ENCODE measurements at regions not wholly inside any gene's neighbourhood (a gene's known extent, or its start where the extent isn't known, plus 50 kb on each side); places are given as distances from the start of the nearest gene placed in this dataset.

DNA sequence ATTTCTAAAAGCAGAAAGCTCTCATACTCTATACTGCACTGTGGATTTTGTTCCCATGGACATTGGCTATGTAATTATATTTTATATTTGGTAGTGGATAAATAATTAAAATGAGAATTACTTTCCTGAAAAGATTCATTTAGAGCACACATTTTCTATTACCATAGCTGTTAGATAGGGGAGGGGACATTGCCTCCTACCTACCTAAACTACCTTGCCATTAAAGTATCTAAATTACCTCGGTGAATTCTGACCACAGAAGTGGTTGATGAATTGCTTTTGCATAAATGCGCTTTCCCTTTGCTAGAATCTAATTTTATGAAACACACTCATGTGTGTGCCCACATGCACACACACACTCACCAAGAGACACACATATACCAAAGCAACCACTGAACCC lies 329.1 kb downstream of the MTX2 start:
- H3K4me3 ChIP-seq (ENCODE audit: low read depth, low read length), result no peak overlapping the region
- no peak for DNase-seq (ENCODE audit: low read depth)
- TF ChIP-seq, protein P1, sequence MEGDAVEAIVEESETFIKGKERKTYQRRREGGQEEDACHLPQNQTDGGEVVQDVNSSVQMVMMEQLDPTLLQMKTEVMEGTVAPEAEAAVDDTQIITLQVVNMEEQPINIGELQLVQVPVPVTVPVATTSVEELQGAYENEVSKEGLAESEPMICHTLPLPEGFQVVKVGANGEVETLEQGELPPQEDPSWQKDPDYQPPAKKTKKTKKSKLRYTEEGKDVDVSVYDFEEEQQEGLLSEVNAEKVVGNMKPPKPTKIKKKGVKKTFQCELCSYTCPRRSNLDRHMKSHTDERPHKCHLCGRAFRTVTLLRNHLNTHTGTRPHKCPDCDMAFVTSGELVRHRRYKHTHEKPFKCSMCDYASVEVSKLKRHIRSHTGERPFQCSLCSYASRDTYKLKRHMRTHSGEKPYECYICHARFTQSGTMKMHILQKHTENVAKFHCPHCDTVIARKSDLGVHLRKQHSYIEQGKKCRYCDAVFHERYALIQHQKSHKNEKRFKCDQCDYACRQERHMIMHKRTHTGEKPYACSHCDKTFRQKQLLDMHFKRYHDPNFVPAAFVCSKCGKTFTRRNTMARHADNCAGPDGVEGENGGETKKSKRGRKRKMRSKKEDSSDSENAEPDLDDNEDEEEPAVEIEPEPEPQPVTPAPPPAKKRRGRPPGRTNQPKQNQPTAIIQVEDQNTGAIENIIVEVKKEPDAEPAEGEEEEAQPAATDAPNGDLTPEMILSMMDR (IDR thresholded peaks at IDR 0.05; ENCODE audit: low read depth, low read length, missing control alignments), result no peak
- in situ Hi-C loops (cut with HindIII; ENCODE audit: low sequenced_read_pairs), result no loop called here

DNA sequence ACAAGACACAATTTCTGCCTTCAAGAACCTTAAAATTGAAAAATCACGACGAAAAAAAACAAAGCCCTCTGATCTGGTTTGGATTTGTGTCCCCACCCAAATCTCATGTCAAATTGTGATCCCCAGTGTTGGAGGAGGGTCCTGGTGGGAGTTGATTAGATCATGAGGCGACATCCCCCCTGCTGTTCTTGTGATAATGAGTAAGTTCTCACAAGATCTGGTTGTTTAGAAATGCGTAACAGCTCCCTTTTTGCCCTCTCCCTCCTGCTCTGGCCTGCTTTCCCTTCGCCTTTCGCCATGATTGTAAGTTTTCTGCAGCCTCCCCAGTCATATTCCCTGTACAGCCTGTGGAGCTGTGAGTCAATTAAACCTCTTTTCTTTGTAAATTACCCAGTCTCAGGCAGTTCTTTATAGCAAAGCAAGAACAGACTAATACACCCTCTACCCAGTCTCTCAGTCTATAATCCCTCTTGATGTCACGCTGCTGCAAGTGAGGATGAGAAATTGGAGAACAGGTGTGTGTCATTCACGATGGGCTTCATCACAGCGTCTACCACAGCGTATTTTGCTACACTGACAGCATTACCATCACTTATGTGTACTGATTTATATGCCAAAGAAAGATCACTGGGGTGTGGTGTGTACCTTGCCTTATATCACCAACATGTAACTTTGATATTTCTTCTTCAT lies 330.7 kb downstream of the MTX2 start:
- H3K4me3 ChIP-seq (ENCODE audit: low read depth, low read length), result no peak overlapping the region
- TF ChIP-seq, protein P1 (IDR thresholded peaks at IDR 0.05; ENCODE audit: low read depth, low read length, missing control alignments), result no peak
- in situ Hi-C loops (cut with HindIII; ENCODE audit: low sequenced_read_pairs), result no loop called here
- no peak for DNase-seq (ENCODE audit: low read depth)

DNA sequence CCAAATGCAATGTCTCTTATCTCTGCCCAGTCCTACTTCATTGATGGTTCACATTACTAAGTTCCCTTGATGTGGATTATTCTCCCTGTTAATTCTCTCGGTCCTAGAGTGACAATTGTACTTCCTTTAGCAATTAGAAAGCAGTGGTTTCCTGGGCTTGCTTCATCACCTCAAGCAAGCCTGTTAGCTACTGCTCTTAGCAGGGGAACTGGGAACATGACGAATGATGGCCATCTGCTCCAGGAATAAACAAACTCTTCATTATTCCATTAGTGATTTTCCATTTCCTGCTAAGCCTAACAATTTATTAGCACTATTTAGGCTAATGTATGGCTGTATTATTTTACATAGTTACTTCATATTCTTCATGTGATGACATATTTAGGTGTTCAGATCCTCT lies 331.8 kb downstream of the MTX2 start:
- no peak overlapping the region for H3K4me3 ChIP-seq (ENCODE audit: low read depth, low read length)
- TF ChIP-seq, protein P1 (IDR thresholded peaks at IDR 0.05; ENCODE audit: low read depth, low read length, missing control alignments), result no peak
- no peak for DNase-seq (ENCODE audit: low read depth)
- in situ Hi-C loops (cut with HindIII; ENCODE audit: low sequenced_read_pairs), result no loop called here

DNA sequence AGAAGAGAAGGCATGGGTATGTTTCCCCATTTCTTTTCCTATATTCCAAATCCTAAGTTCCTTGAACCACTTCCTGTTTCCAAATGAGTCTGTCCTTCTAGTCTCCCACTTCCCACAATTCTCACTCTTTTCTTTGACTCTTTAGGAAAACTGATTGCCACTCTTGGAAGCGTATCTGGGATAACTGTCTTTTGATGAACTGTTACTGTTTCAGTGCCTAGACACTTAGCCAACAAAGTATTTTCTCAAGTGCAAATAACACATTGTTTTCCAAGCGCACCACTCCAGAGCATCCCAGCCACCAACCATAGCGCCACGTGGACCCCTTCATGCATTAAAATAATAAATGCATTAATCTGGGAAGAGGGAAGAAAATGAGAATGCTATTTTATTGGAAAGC lies 342.8 kb downstream of the MTX2 start:
- in situ Hi-C loops (cut with HindIII; ENCODE audit: low sequenced_read_pairs), result no loop called here
- TF ChIP-seq, protein P1 (IDR thresholded peaks at IDR 0.05; ENCODE audit: low read depth, low read length, missing control alignments), result no peak
- H3K4me3 ChIP-seq (ENCODE audit: low read depth, low read length), result no peak overlapping the region
- no peak for DNase-seq (ENCODE audit: low read depth)

DNA sequence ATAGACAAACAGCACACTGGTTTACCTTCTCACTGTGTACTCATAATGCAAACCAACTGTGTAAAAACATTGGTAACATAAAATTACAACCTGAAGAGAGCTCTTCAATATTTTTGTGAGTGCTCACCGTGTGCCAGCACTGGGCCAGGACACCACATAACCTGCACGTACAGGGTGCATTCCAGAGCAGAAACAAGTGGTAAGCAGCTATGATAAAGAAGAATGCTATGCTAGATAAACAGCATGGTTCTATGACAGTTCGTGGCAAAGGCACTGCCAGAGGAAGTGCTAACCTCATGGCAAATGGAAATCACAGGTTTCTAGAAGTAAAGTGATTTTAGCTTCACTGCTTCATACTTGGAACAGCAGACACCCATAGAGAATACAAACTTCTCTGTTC lies 343.5 kb downstream of the MTX2 start:
- in situ Hi-C loops (cut with HindIII; ENCODE audit: low sequenced_read_pairs), result no loop called here
- TF ChIP-seq, protein P1 (IDR thresholded peaks at IDR 0.05; ENCODE audit: low read depth, low read length, missing control alignments), result no peak
- DNase-seq (ENCODE audit: low read depth), result no peak

DNA sequence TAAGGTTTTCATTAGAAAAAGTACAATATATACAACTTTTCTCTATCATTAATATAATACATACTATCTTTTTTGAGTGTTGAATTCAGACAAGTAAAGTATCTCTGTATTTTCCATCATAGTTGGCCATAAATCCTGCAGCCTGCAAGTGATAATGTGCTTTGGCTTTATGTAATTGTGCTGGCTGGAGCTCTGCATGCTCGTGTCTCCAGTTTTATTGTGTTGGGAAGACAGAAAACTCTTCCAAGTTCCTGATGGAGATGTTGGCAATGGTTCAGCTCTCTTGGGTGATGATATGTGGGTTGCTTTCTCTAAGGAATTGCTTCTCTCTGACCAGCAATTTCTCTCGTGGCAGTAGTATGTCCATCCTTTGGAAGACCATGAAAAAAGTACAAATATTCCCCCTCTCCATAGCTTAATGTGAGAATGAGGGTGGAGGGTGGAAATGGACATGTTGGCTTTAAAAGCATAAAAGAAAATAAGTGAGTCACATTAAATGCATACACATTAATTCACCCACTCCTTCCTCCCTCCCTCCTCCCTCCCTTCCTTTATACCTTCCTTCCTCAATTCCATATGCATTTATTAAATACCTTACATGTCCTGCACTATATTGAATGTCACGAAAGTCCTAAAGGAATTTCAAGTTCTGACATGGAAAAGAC lies 344.2 kb downstream of the MTX2 start:
- TF ChIP-seq, protein P1 (IDR thresholded peaks at IDR 0.05; ENCODE audit: low read depth, low read length, missing control alignments), result no peak
- no peak for DNase-seq (ENCODE audit: low read depth)
- in situ Hi-C loops (cut with HindIII; ENCODE audit: low sequenced_read_pairs), result no loop called here
- H3K4me3 ChIP-seq (ENCODE audit: low read depth, low read length), result no peak overlapping the region

More for the DNA sequence above, 343.5 kb downstream of the MTX2 start:
- no peak overlapping the region for H3K4me3 ChIP-seq (ENCODE audit: low read depth, low read length)

Measured in astrocyte of the cerebellum (primary cell).